CD4-positive, alpha-beta T cell treated with Interleukin-12 subunit alpha and Interleukin-12 subunit beta, for 1 hour (primary cell): ENCODE measurements at regions not wholly inside any gene's neighbourhood (a gene's known extent, or its start where the extent isn't known, plus 50 kb on each side); places are given as distances from the start of the nearest gene placed in this dataset.
"Not testable (repeated sequence)": the region's sequence is repeated elsewhere in the genome, so short reads cannot be mapped to it uniquely, and the experiment has no call there.

Source experiments
- DNase-seq: peaks from one replicate; pipeline ENCODE4 v3.0.0-alpha.2; 2020

GRCh38 chr5:97234380-97234779 lies 51.3 kb upstream of the RIOK2 start:
- not testable (repeated sequence) for DNase-seq

- no peak for DNase-seq
These were observed 59.3 kb upstream of the RIOK2 start for GRCh38 chr5:97242341-97242740.

- DNase-seq = no peak
These were observed 60.3 kb upstream of the RIOK2 start for GRCh38 chr5:97243353-97243752.

- no peak for DNase-seq
These were observed 62.3 kb upstream of the RIOK2 start for GRCh38 chr5:97245386-97245785.

DNA sequence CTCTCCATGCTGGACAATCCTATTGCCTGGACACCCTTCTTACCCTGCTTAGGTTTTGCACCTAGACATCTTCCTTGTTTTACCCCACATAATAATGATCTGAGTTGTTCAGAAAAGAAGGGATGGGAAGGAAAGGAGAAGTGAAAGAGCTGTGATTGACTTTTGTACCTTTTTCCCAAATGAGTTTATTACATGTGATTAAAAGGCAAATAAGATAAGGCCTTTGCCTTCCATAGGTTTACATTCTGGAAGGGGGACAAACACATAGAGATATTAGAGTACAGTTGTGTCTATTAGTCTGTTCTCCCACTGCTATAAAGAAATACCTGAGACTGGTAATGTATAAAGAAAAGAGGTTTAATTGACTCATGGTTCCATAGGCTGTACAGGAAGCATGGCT lies 67.1 kb upstream of the RIOK2 start:
- DNase-seq = no peak

DNA sequence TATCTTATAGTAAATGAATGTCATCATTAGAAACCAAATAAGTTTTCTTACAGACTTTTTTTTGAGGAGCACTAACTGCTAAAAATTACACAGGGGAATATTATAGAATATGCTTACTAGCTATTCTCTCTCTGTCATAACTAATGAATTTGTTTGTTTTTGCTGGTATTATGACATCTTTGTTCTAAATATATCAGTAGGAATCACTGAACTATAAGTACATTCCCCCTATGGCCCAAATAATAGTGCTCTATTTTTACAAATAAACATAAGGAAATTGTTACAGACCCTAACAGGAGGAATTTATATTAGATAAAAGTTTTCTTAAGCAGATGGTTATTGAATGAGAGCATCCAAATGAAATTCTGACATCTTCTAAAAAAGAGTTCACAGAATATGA lies 83.0 kb upstream of the RIOK2 start:
- DNase-seq = no peak

DNA sequence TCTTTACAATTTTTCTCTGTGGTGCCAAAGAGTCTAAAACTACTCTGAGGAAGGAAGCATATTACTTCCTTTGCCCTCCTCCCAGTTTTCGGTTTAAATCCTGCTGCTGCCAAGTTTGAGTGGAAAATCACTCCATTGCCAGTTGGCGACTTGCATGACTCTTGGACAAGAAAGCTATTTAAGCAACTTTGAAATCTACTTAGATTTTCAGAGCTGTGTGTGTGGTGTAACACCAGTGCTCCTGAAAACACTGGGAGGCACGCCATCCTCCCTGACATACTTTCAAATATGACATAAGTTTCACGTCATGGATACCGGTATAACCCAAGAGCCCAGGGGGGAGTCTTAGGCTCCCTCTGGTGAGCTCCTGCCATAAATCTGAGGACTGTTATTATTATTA lies 83.5 kb upstream of the RIOK2 start:
- DNase-seq = no peak

DNA sequence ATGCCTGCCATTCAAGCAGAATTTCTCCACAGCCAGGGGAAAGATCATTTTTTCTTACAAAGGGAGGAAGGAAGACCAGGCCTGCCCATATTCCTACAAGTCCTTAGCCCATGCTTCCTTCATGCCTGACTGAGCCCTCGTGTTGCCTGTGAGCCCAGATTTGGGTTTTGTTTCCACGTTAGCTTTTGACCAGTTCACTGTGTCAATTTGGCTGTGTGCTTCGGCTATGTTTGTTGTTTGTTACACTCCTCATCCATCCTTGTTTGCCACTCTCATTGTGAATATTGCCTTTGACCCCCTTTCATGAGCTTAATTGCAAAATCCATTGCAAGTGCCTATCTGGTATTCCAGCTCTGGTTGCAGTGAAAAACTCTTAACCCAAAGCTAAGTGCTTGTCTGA lies 84.7 kb upstream of the RIOK2 start:
- no peak for DNase-seq

GRCh38 chr5:97276474-97277120 lies 93.5 kb upstream of the RIOK2 start:
- DNase-seq = no peak

DNA sequence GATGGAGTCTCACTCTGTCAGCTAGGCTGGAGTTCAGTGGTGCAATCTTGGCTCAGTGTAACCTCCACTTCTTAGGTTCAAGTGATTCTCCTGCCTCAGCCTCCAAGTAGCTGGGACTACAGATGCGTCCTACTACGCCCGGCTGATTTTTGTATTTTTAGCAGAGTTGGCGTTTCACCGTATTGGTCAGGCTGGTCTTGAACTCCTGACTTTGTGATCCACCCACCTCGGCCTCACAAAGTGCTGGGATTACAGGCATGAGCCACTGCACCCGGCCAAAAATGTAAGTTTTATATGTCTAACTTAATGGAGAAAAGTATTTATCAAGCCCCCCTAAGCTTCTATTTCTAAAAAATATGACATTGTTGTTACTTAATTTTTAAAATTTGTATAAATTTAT lies 98.2 kb upstream of the RIOK2 start:
- no peak for DNase-seq

DNA sequence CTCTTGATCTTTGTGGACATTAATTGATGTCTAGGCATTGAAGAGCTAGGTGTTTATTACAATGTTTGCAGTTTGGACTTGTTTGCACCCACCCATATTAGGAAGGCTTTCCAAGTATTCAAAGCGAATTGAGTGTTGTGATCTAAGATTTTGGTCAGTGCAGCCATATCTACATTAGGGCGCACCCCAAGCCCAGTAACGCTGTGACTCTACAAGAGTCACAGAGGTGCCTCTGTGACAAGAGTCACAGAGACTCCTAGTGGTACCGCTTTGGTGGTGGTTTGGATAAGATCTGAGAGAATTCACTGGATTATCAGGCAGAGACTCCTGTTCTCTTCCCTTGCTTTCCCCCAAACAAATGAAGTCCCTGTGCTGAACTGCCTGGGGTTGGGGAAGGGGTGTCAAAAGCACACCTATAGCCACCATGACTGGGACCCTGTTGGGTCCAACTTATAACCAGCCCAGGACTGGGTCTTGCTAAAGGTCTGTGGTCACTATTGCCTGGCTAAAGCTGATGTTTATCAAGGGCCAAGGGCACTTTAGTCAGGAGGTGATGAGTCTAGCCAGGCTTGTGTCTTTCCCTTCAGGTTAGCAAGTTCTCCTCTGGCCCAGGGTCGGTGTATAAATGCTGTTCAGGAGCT lies 114.1 kb upstream of the RIOK2 start:
- peak; percentile 2 for DNase-seq

DNA sequence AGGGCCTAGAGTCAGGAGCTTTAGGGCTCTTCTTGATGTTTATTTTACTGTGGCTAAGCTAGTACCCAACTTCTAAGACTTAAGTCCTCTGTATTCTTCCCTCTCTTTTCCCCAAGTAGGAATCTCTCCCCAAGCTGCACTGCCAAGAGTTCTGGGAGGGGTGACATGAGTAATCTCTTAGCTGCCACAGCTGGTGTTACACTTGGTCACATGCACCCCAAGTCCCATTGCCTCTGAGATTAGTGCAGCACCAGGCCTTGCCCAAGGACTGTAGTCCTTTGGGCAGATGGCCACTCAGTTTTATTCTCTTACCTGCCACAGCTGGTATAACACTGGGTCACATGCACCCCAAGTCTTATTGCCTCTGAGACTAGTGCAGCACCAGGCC lies 114.7 kb upstream of the RIOK2 start:
- no peak for DNase-seq

- DNase-seq = not testable (repeated sequence)
These were observed 118.1 kb upstream of the RIOK2 start for GRCh38 chr5:97301181-97301580.

DNA sequence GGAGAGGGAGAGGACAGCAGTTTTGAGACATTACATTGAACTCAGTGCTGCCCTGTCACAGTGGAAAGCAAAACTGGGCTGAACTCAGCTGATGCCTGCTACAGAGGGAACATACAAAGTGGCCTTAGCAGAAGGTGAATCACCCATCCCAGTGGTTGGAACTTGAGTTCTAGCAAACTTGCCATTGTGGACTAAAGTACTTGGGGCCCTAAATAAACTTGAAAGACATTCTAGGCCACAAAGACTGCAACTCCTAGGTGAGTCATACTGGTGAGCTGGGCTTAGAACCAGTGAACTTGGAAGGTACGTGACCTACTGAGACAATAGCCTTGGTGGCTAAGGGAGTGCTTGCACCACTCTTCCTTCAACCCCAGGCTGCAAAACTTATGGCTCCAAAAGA lies 155.7 kb upstream of the RIOK2 start:
- DNase-seq = no peak

DNA sequence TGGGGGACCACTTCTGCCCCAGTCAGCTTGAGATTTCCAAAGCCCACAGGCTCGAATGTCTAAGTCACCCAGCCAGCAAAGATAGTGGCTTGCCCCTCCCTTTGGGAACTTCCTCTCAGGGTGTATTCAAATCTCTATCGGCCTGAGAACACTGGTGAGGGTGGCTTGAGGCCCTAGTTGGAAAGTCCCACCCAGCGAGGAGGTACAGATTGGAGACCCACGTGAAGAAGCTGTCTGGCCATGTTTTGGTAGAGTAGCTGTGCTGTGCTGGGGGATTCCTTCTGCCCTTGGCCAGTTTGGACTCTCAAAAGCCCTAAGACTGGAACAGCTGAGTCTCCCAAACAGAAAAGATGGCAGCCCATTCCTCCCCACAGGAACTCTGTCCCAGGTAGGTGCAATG lies 172.7 kb upstream of the RIOK2 start:
- DNase-seq = no peak

DNA sequence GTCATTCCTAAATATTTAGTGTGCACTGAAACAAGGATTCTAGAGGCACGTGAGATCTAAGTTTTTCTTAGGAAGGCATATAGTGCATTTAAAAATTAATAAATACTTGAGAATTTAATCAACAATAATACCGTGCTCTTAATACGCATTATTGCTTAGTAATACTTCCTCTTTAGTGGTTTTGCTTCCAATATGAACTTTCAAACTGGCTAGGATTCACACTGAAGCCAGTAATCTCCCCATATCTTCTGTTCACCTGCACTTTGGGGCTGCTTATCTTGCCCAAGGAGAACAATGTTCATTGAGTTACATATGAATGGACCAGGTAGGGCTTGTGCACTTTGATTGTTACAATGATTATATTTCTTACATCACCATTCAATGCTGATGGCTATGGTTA lies 180.5 kb upstream of the RIOK2 start:
- no peak for DNase-seq

- no peak for DNase-seq
These were observed 181.7 kb upstream of the RIOK2 start for GRCh38 chr5:97364731-97365130.

GRCh38 chr5:97365163-97365845 lies 182.3 kb upstream of the RIOK2 start:
- DNase-seq = no peak

DNA sequence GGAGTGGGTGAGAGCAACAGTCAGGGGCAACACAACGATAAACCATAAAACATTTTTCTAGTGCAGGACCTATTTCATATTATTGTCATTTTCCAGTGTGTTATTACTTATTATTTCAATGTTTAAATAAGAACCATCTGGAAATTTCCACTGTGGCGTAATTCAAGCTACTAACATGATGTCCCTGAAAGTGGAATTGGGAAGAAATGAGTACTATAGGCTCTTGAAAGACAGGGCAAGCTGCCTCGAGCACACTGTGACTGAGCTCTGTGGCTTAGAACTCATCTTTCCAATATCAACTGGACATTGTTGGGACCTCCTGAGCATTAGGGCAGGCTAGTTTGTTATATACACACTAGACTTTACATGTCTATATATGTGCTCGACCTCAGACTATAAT lies 182.9 kb upstream of the RIOK2 start:
- no peak for DNase-seq

DNA sequence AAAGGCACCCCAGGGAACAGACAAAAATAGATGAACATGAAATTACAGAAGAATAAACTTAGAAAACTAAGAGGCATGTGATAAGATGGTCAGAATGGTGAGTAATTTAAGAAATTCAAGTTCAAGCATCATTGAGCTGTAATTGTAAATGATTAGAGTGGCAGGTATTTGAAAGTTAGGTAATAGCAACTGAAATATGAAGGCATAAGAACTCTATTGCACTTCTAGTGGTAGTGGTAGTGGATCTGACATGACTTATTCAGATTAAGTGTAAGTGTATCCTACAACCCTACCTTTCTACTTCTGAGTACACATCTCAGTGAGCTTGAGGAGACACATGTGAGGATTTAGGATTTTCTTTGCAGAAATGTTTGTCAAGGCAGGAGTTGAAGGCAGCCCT lies 192.9 kb upstream of the RIOK2 start:
- DNase-seq = no peak

GRCh38 chr5:97377582-97377981 lies 194.5 kb upstream of the RIOK2 start:
- DNase-seq = no peak

GRCh38 chr5:97383996-97384395 lies 200.9 kb upstream of the RIOK2 start:
- DNase-seq = no peak

DNA sequence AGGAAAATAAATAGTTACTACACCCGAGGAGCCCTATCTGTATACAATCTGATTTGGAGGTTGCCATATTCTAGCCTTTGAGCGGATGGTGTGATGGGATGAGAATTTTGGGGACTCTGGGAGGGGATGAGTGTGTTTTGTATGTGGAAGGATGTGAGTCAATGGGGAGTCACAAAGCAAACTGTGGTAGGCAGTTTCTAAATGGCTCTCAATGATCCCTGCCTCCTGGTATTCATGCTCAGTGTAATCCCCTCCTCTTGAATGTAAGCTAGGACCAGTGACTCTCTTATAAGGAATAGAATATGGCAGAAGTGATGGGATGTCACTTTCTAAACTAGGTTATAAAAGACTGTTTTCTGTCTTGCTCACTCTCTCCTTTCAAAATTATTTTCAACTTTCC lies 205.7 kb upstream of the RIOK2 start:
- DNase-seq = no peak

DNA sequence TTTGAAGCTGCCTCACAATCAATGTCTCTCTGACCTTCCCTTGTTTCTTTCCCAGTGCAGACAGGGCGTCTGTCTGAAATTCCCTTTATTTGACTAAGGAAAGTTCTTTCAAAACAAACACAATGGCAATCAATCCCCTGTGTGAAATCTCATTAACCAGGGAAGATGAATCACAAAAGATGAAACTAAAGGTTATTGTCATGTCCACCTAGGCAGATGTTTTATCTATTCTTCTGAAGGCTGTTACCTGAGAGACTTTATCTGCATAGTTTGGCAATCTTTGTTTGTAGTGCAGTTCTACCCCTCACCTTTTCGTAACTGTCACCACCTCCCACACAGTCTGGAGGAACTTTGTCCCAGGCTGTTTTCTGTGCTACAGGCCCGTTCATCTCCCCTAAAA lies 217.5 kb upstream of the RIOK2 start:
- no peak for DNase-seq

- DNase-seq = no peak
These were observed 222.9 kb upstream of the RIOK2 start for GRCh38 chr5:97405941-97406340.
